ENCODE measurements at regions not wholly inside any gene's neighbourhood (a gene's known extent, or its start where the extent isn't known, plus 50 kb on each side); places are given as distances from the start of the nearest gene placed in this dataset.

DNA sequence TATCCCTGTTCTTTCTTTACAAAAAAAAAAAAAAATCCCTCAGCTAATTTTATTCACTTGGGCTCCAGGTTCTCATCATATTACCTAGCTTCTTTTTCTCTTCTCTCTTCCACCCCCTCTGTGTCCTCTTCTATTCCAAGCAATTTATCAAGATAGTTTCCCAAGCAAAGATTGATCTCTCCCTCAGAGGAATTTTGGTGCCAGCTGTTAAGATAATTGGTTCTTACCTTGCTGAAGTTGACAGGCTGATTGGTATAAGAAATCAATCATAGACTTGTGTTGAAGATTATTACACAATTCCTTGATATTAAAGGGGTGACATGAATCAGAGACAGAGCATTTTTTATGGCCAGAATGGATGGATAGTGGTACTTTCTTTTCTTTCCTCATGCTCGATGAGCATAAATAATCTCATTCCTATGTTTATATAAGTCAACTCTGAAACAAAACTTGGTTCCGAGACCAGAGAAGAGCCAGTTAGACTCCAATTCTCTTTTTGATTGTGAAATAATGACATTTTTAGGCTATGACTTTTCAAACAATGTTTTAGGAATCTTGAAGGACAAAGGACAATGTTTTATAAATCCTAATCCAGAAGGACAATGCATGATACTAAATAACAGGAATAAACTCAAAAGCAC, 264.1 kb upstream of the PRKD1 start:
- TF ChIP-seq, protein P1, sequence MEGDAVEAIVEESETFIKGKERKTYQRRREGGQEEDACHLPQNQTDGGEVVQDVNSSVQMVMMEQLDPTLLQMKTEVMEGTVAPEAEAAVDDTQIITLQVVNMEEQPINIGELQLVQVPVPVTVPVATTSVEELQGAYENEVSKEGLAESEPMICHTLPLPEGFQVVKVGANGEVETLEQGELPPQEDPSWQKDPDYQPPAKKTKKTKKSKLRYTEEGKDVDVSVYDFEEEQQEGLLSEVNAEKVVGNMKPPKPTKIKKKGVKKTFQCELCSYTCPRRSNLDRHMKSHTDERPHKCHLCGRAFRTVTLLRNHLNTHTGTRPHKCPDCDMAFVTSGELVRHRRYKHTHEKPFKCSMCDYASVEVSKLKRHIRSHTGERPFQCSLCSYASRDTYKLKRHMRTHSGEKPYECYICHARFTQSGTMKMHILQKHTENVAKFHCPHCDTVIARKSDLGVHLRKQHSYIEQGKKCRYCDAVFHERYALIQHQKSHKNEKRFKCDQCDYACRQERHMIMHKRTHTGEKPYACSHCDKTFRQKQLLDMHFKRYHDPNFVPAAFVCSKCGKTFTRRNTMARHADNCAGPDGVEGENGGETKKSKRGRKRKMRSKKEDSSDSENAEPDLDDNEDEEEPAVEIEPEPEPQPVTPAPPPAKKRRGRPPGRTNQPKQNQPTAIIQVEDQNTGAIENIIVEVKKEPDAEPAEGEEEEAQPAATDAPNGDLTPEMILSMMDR (IDR thresholded peaks at IDR 0.05), result no peak
- no peak for TF ChIP-seq POLR2A (IDR thresholded peaks at IDR 0.05)

Measured in esophagus squamous epithelium (tissue), 4 donors.